ENCODE measurements at regions not wholly inside any gene's neighbourhood (a gene's known extent, or its start where the extent isn't known, plus 50 kb on each side); places are given as distances from the start of the nearest gene placed in this dataset.
"Not testable (repeated sequence)": the region's sequence is repeated elsewhere in the genome, so short reads cannot be mapped to it uniquely, and the experiment has no call there.

DNA sequence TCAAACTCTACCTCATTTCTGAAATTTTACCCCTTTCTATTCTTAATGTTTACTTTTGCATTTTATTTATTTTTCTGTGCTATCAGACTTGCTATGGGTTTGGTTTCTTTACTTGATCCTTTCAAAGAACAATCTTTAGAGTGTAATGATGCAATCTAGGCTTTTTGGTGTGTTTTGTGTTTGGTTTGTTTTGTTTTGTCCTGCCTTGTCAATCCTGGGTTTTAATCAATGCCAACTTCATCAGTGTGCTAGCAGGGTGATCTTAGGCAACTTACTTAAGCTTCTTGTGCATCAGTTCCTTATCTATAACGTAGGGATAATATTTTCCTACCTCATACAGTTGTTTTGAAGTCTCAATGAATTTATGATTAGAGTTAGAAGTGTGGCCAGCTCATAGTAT lies 350.4 kb downstream of the NR4A2 start:
- H3K4me3 ChIP-seq (replicated peaks in 1 of 2; ENCODE audit: low read depth in 2 of 2, low read length in 2 of 2) = no peak overlapping the region
- no peak for DNase-seq (ENCODE audit: low read depth in 2 of 2)
- TF ChIP-seq, protein P1, sequence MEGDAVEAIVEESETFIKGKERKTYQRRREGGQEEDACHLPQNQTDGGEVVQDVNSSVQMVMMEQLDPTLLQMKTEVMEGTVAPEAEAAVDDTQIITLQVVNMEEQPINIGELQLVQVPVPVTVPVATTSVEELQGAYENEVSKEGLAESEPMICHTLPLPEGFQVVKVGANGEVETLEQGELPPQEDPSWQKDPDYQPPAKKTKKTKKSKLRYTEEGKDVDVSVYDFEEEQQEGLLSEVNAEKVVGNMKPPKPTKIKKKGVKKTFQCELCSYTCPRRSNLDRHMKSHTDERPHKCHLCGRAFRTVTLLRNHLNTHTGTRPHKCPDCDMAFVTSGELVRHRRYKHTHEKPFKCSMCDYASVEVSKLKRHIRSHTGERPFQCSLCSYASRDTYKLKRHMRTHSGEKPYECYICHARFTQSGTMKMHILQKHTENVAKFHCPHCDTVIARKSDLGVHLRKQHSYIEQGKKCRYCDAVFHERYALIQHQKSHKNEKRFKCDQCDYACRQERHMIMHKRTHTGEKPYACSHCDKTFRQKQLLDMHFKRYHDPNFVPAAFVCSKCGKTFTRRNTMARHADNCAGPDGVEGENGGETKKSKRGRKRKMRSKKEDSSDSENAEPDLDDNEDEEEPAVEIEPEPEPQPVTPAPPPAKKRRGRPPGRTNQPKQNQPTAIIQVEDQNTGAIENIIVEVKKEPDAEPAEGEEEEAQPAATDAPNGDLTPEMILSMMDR (IDR thresholded peaks at IDR 0.05; ENCODE audit: low read depth, low read length) = no peak

DNA sequence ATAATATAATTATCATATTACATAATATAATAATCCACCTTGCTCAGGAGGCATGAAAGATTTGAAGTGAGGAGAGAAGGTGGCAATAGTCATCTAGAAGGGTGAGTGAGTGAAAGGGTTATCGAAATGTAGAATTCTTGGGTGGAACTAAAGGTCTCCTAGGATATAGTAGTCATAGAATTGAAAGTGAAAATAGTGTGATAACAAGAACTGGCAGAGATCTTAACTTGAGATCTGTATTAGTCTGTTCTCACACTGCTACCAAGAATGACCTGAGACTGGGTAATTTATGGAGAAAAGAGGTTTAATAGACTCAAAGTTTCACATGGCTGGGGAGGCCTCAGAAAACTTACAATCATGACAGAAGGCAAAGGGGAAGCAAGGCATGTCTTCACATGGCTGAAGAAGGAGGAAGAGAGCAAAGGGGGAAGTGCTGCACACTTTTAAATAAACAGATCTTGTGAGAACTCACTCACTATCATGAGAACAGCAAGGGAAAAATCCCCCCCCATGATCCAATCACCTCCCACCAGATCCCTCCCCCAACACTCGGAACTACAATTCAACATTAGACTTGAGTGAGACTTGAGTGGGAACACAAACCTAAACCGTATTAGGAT lies 351.5 kb downstream of the NR4A2 start:
- no peak for DNase-seq (ENCODE audit: low read depth in 2 of 2)
- no peak overlapping the region for H3K4me3 ChIP-seq (replicated peaks in 1 of 2; ENCODE audit: low read depth in 2 of 2, low read length in 2 of 2)
- TF ChIP-seq, protein P1 (IDR thresholded peaks at IDR 0.05; ENCODE audit: low read depth, low read length) = no peak

DNA sequence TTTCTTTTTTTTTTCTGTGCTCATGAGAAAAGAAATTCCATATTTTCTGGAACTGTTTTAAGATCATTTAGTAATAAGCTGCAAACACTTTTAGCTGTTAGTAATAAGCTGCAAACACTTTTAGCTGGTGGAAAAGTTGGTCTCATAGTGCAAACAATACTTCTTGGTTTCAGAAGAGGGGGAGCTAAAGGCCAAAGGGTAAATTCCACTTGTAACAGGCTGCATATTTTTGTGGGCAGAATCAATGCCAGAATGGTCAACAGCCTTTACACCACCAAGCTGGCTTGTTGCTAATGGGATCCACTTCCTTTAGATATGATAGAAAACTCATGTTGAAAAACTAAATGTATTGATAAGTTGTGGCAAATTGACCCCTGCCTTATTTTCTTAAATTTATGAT lies 356.8 kb downstream of the NR4A2 start:
- H3K4me3 ChIP-seq (replicated peaks in 1 of 2; ENCODE audit: low read depth in 2 of 2, low read length in 2 of 2) = no peak overlapping the region
- TF ChIP-seq, protein P1 (IDR thresholded peaks at IDR 0.05; ENCODE audit: low read depth, low read length) = no peak
- no peak for DNase-seq (ENCODE audit: low read depth in 2 of 2)

DNA sequence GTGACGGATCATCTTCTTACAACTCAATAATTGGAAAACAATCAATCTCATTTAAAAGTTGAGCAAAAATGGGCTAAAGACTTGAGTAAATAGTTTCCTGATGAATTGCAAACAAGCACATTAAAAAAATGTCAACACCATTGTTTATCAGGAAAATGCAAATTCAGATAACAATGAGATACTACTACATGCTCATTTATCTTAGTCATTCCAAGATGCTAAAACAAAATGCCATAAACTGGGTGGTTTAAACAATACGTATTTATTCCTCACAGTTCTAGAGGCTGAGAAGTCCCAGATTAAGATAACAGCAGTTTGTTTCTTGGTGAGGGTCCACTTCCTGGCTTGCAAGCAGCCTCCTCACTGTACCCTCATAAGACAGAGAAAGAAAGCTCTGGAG lies 359.6 kb downstream of the NR4A2 start:
- TF ChIP-seq, protein P1 (IDR thresholded peaks at IDR 0.05; ENCODE audit: low read depth, low read length) = no peak
- DNase-seq (ENCODE audit: low read depth in 2 of 2) = no peak

DNA sequence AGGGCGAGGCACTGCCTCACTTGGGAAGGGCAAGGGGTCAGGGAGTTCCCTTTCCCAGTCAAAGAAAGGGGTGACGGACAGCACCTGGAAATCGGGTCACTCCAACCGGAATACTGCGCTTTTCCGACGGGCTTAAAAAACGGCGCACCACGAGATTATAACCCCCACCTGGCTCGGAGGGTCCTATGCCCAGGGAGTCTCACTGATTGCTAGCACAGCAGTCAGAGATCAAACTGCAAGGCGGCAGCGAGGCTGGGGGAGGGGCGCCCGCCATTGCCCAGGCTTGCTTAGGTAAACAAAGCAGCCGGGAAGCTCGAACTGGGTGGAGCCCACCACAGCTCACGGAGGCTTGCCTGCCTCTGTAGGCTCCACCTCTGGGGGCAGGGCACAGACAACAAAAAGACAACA lies 366.5 kb downstream of the NR4A2 start:
- not testable (repeated sequence) for H3K4me3 ChIP-seq (replicated peaks in 1 of 2; ENCODE audit: low read depth in 2 of 2, low read length in 2 of 2); DNase-seq (ENCODE audit: low read depth in 2 of 2)

More for the DNA sequence above, 359.6 kb downstream of the NR4A2 start:
- no peak overlapping the region for H3K4me3 ChIP-seq (replicated peaks in 1 of 2; ENCODE audit: low read depth in 2 of 2, low read length in 2 of 2)

DNA sequence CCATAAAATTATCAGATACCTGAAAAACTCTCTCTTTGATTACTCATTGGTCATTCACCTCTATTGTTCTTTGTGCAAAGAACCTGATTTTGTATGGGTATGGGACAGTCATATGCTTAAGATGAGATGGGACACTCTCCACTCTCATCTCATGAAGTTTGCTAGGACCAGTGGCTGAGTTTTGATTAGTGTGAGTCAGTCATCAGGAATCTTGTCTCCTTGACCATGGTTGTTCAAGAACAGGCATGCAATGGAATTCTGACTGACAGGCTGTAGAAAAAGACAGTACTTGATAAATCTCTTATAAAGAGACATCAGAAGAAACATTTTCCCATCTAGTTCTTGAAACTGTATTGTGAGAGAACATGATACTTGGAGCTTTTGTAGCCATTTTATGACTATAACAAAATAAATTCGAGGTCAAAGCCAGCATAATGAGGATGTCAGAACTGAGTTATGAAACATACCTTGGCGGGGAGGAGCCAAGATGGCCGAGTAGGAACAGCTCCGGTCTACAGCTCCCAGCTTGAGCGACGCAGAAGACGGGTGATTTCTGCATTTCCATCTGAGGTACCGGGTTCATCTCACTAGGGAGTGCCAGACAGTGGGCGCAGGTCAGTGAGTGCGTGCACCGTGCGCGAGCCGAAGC lies 367.0 kb downstream of the NR4A2 start:
- TF ChIP-seq, protein P1 (IDR thresholded peaks at IDR 0.05; ENCODE audit: low read depth, low read length) = no peak
- H3K4me3 ChIP-seq (replicated peaks in 1 of 2; ENCODE audit: low read depth in 2 of 2, low read length in 2 of 2) = no peak overlapping the region
- no peak for DNase-seq (ENCODE audit: low read depth in 2 of 2)

DNA sequence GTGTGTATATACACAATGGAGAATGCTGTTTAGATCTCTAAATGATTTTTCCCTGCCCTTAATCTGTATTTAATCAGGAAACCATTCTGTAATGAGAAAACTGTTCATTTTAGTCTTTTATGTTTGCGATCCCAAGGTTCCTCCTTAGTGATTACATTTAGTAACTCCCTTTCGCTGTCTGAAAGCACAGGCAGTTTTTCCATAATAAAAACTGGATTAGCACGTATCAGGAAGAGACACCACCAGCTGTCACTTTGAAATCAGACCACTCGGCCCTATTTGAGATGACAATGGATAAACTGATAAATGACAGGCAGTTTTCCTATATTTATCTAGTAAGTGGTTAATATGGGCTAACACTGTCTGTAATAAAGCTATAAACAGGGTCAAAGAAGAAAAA lies 370.9 kb downstream of the NR4A2 start:
- no peak overlapping the region for H3K4me3 ChIP-seq (replicated peaks in 1 of 2; ENCODE audit: low read depth in 2 of 2, low read length in 2 of 2)
- DNase-seq (ENCODE audit: low read depth in 2 of 2) = no peak
- TF ChIP-seq, protein P1 (IDR thresholded peaks at IDR 0.05; ENCODE audit: low read depth, low read length) = no peak
